ENCODE measurements at regions not wholly inside any gene's neighbourhood (a gene's known extent, or its start where the extent isn't known, plus 50 kb on each side); places are given as distances from the start of the nearest gene placed in this dataset.

- Histone ChIP-seq H4K20me1 (ENCODE audit: insufficient read depth) (no peaks in the 10 kb centered on the region), H3K4me2 (no peak overlapping the region), H3K9me2 (no peaks in the 10 kb centered on the region), H3K9me3 (no peaks in the 10 kb centered on the region), H3F3A (replicated peaks; ENCODE audit: insufficient read depth) (peaks cover 11% of the 10 kb centered on the region), H2AFZ (ENCODE audit: low read depth) (no peak overlapping the region), H3K4me1 (ENCODE audit: control insufficient read depth in 1 of 2, insufficient read depth in 2 of 2, low read depth in 1 of 2, low read length in 1 of 2) (peaks cover 12 to 20% of the 10 kb centered on the region in 2 experiments; a peak in 2 of 4 replicates), H3K27ac (ENCODE audit: low read depth in 2 of 2, low read length in 1 of 2) (no peak overlapping the region), H3K36me3 (replicated peaks in 1 of 2; ENCODE audit: control insufficient read depth in 1 of 2, insufficient read depth in 2 of 2, low read length in 1 of 2) (no peaks in the 10 kb centered on the region), H3K9ac (no peak overlapping the region), H3K4me3 (ENCODE audit: low read depth in 2 of 2, low read length in 1 of 2) (no peak overlapping the region), H3K27me3 (ENCODE audit: insufficient read depth) (no peaks in the 10 kb centered on the region), H3K79me2 (ENCODE audit: insufficient read depth) (no peaks in the 10 kb centered on the region)
- ChIA-PET POLR2A (no interaction called here), CTCF (interaction anchor here (0.9 to 1.9 kb wide), 2 partner anchors 11 to 21 kb away, joined by 3 to 9 read pairs; no protein-coding TSS in a partner anchor)
- 96% methylated on average over 12 of the region's 13 CpGs for WGBS (ENCODE audit: low lambda C conversion rate)
- DNase-seq = no peak
- no peak for TF ChIP-seq TCF12 (IDR thresholded peaks at IDR 0.05)
- TF ChIP-seq, protein P1, sequence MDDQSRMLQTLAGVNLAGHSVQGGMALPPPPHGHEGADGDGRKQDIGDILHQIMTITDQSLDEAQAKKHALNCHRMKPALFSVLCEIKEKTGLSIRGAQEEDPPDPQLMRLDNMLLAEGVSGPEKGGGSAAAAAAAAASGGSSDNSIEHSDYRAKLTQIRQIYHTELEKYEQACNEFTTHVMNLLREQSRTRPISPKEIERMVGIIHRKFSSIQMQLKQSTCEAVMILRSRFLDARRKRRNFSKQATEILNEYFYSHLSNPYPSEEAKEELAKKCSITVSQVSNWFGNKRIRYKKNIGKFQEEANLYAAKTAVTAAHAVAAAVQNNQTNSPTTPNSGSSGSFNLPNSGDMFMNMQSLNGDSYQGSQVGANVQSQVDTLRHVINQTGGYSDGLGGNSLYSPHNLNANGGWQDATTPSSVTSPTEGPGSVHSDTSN (IDR thresholded peaks at IDR 0.05) = no peak
- no peak for TF ChIP-seq YY1 (IDR thresholded peaks at IDR 0.05; ENCODE audit: low read depth)
- no peak for TF ChIP-seq TAF1 (IDR thresholded peaks at IDR 0.05; ENCODE audit: borderline replicate concordance, low read depth, low read length)
- no peak for TF ChIP-seq GABPA (IDR thresholded peaks at IDR 0.05; ENCODE audit: low read depth)
- TF ChIP-seq TEAD4 (IDR thresholded peaks at IDR 0.05; ENCODE audit: borderline replicate concordance, insufficient read depth) = no peak
- no peak for TF ChIP-seq CHD2 (IDR thresholded peaks at IDR 0.05; ENCODE audit: low read length, partially characterized antibody)
- no peak for TF ChIP-seq MXI1 (IDR thresholded peaks at IDR 0.05; ENCODE audit: low read depth, low read length)
- no peak for TF ChIP-seq SMC3 (IDR thresholded peaks at IDR 0.05; ENCODE audit: low read depth, low read length)
- TF ChIP-seq GATA2 (CRISPR knock-in tag; IDR thresholded peaks at IDR 0.05) = no peak
- TF ChIP-seq, protein P2, sequence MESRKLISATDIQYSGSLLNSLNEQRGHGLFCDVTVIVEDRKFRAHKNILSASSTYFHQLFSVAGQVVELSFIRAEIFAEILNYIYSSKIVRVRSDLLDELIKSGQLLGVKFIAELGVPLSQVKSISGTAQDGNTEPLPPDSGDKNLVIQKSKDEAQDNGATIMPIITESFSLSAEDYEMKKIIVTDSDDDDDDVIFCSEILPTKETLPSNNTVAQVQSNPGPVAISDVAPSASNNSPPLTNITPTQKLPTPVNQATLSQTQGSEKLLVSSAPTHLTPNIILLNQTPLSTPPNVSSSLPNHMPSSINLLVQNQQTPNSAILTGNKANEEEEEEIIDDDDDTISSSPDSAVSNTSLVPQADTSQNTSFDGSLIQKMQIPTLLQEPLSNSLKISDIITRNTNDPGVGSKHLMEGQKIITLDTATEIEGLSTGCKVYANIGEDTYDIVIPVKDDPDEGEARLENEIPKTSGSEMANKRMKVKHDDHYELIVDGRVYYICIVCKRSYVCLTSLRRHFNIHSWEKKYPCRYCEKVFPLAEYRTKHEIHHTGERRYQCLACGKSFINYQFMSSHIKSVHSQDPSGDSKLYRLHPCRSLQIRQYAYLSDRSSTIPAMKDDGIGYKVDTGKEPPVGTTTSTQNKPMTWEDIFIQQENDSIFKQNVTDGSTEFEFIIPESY (IDR thresholded peaks at IDR 0.05; ENCODE audit: borderline replicate concordance, low read depth) = no peak
These were observed 124.4 kb upstream of the IRF2BP2 start for GRCh38 chr1:234734412-234734835.

- CTCF ChIA-PET = interaction anchor here (1.3 kb wide), 1 partner anchor 9 kb away, joined by 4 read pairs; no protein-coding TSS in a partner anchor
These were observed 123.4 kb upstream of the IRF2BP2 start for GRCh38 chr1:234733427-234733826.

More at GRCh38 chr1:234733427-234733826, 123.4 kb upstream of the IRF2BP2 start:
- over 99% methylated on average over 6 of the region's 6 CpGs for whole genome bisulfite sequencing (ENCODE audit: low lambda C conversion rate)
- no peak overlapping the region for H3K4me3 ChIP-seq (ENCODE audit: low read depth in 2 of 2, low read length in 1 of 2)
- H3F3A ChIP-seq (replicated peaks; ENCODE audit: insufficient read depth) = peaks cover 11% of the 10 kb centered on the region
- no peaks in the 10 kb centered on the region for H3K27me3 ChIP-seq (ENCODE audit: insufficient read depth)
- no peak overlapping the region for H3K27ac ChIP-seq (ENCODE audit: low read depth in 2 of 2, low read length in 1 of 2)
- no peaks in the 10 kb centered on the region for H3K79me2 ChIP-seq (ENCODE audit: insufficient read depth)
- no peak overlapping the region for H3K4me2 ChIP-seq
- H3K9me3 ChIP-seq = no peaks in the 10 kb centered on the region
- no peak for DNase-seq
- H3K9me2 ChIP-seq = no peaks in the 10 kb centered on the region
- no peaks in the 10 kb centered on the region for H3K36me3 ChIP-seq (replicated peaks in 1 of 2; ENCODE audit: control insufficient read depth in 1 of 2, insufficient read depth in 2 of 2, low read length in 1 of 2)
- peaks cover 18 to 20% of the 10 kb centered on the region in 2 experiments; a peak in 2 of 4 replicates for H3K4me1 ChIP-seq (ENCODE audit: control insufficient read depth in 1 of 2, insufficient read depth in 2 of 2, low read depth in 1 of 2, low read length in 1 of 2)
- H4K20me1 ChIP-seq (ENCODE audit: insufficient read depth) = no peaks in the 10 kb centered on the region
- no peak overlapping the region for H2AFZ ChIP-seq (ENCODE audit: low read depth)
- POLR2A ChIA-PET = no interaction called here
- H3K9ac ChIP-seq = no peak overlapping the region
- TF ChIP-seq FOXM1 (IDR thresholded peaks at IDR 0.05; ENCODE audit: low read depth) (no peak), EP300 (IDR thresholded peaks at IDR 0.05; ENCODE audit: borderline replicate concordance in 1 of 2, low read depth in 1 of 2, low read length in 1 of 2) (no peak), NRF1 (IDR thresholded peaks at IDR 0.05; ENCODE audit: low read depth, low read length) (no peak), ELF1 (IDR thresholded peaks at IDR 0.05) (no peak), USF1 (IDR thresholded peaks at IDR 0.05; ENCODE audit: borderline replicate concordance, low read depth) (no peak), CHD2 (IDR thresholded peaks at IDR 0.05; ENCODE audit: low read length, partially characterized antibody) (no peak), JUND (IDR thresholded peaks at IDR 0.05) (no peak), GABPA (IDR thresholded peaks at IDR 0.05; ENCODE audit: low read depth) (no peak), NFIC (IDR thresholded peaks at IDR 0.05; ENCODE audit: borderline replicate concordance) (no peak)
- TF ChIP-seq, protein P3, sequence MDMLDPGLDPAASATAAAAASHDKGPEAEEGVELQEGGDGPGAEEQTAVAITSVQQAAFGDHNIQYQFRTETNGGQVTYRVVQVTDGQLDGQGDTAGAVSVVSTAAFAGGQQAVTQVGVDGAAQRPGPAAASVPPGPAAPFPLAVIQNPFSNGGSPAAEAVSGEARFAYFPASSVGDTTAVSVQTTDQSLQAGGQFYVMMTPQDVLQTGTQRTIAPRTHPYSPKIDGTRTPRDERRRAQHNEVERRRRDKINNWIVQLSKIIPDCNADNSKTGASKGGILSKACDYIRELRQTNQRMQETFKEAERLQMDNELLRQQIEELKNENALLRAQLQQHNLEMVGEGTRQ (IDR thresholded peaks at IDR 0.05; ENCODE audit: borderline replicate concordance, low read depth, low read length) = no peak

Data from SK-N-SH (cell line).